ENCODE measurements at regions not wholly inside any gene's neighbourhood (a gene's known extent, or its start where the extent isn't known, plus 50 kb on each side); places are given as distances from the start of the nearest gene placed in this dataset.

- no peak for TF ChIP-seq POLR2A (IDR thresholded peaks at IDR 0.05)
- no peak for TF ChIP-seq CTCF (IDR thresholded peaks at IDR 0.05)
- WGBS, 2 donors: 88 to 90% methylated on average over 4 to 7 of the region's 7 CpGs
These were observed 291.9 kb upstream of the SALL3 start for GRCh38 chr18:78687736-78688135.

GRCh38 chr18:78688249-78688648 is 291.4 kb upstream of the SALL3 start:
- DNase-seq: no peak
- no peak for TF ChIP-seq POLR2A (IDR thresholded peaks at IDR 0.05)
- no peak for TF ChIP-seq CTCF (IDR thresholded peaks at IDR 0.05)
- Histone ChIP-seq H3K4me1 (no peaks in the 10 kb centered on the region), H3K27me3 (no peaks in the 10 kb centered on the region), H3K4me3 (no peak overlapping the region), H3K36me3 (ENCODE audit: low read depth, missing control alignments) (no peaks in the 10 kb centered on the region), H3K27ac (no peak overlapping the region), H3K9me3 (no peaks in the 10 kb centered on the region)
- 87 to 89% methylated on average over 10 to 12 of the region's 12 CpGs for WGBS, 2 donors
- intact Hi-C loops (cut with DNase I; ENCODE audit: low total_unique reads): no loop called here

More at GRCh38 chr18:78687736-78688135, 291.9 kb upstream of the SALL3 start:
- Histone ChIP-seq H3K9me3 (no peaks in the 10 kb centered on the region), H3K4me3 (no peak overlapping the region), H3K4me1 (no peaks in the 10 kb centered on the region), H3K36me3 (ENCODE audit: low read depth, missing control alignments) (no peaks in the 10 kb centered on the region), H3K27me3 (no peaks in the 10 kb centered on the region), H3K27ac (no peak overlapping the region)
- intact Hi-C loops (cut with DNase I; ENCODE audit: low total_unique reads): no loop called here
- DNase-seq: no peak

GRCh38 chr18:78688916-78689315 is 290.7 kb upstream of the SALL3 start:
- Histone ChIP-seq H3K4me1 (no peaks in the 10 kb centered on the region), H3K27ac (no peak overlapping the region), H3K4me3 (no peak overlapping the region), H3K27me3 (no peaks in the 10 kb centered on the region), H3K9me3 (no peaks in the 10 kb centered on the region), H3K36me3 (ENCODE audit: low read depth, missing control alignments) (no peaks in the 10 kb centered on the region)
- DNase-seq: no peak
- WGBS, 2 donors: 91 to 92% methylated on average over 4 to 11 of the region's 11 CpGs
- TF ChIP-seq CTCF (IDR thresholded peaks at IDR 0.05) (no peak), POLR2A (IDR thresholded peaks at IDR 0.05) (no peak)
- intact Hi-C loops (cut with DNase I; ENCODE audit: low total_unique reads): no loop called here

GRCh38 chr18:78689606-78690005 is 290.0 kb upstream of the SALL3 start:
- Histone ChIP-seq H3K36me3 (ENCODE audit: low read depth, missing control alignments) (no peaks in the 10 kb centered on the region), H3K27me3 (no peaks in the 10 kb centered on the region), H3K27ac (no peak overlapping the region), H3K4me3 (no peak overlapping the region), H3K4me1 (no peaks in the 10 kb centered on the region), H3K9me3 (no peaks in the 10 kb centered on the region)
- 91 to 96% methylated on average over 15 of the region's 15 CpGs for WGBS, 2 donors
- TF ChIP-seq POLR2A (IDR thresholded peaks at IDR 0.05) (no peak), CTCF (IDR thresholded peaks at IDR 0.05) (no peak)
- intact Hi-C loops (cut with DNase I; ENCODE audit: low total_unique reads): no loop called here
- DNase-seq: no peak

- Histone ChIP-seq H3K4me3 (no peak overlapping the region), H3K27me3 (no peaks in the 10 kb centered on the region), H3K36me3 (ENCODE audit: low read depth, missing control alignments) (no peaks in the 10 kb centered on the region), H3K4me1 (no peaks in the 10 kb centered on the region), H3K27ac (no peak overlapping the region), H3K9me3 (no peaks in the 10 kb centered on the region)
- TF ChIP-seq POLR2A (IDR thresholded peaks at IDR 0.05) (no peak), CTCF (IDR thresholded peaks at IDR 0.05) (no peak)
- 58 to 79% methylated on average over 1 of the region's 1 CpG for WGBS, 2 donors
- intact Hi-C loops (cut with DNase I; ENCODE audit: low total_unique reads): no loop called here
- DNase-seq: no peak
These were observed 287.5 kb upstream of the SALL3 start for GRCh38 chr18:78692105-78692504.
